GM18519 (cell line): ENCODE measurements at regions not wholly inside any gene's neighbourhood (a gene's known extent, or its start where the extent isn't known, plus 50 kb on each side); places are given as distances from the start of the nearest gene placed in this dataset.
"Not testable (repeated sequence)": the region's sequence is repeated elsewhere in the genome, so short reads cannot be mapped to it uniquely, and the experiment has no call there.

Source experiments
- ATAC-seq: cut with Tn5 transposase; IDR thresholded peaks from one replicate; pipeline ENCODE4 v1.9.1; 2021; ENCODE audit warnings: mild to moderate bottlenecking, moderate library complexity; ENCODE audit not compliant: unreplicated experiment, low FRiP score

GRCh38 chr10:65341323-65341925 lies 1584.4 kb upstream of the LRRTM3 start:
- no peak for ATAC-seq

DNA sequence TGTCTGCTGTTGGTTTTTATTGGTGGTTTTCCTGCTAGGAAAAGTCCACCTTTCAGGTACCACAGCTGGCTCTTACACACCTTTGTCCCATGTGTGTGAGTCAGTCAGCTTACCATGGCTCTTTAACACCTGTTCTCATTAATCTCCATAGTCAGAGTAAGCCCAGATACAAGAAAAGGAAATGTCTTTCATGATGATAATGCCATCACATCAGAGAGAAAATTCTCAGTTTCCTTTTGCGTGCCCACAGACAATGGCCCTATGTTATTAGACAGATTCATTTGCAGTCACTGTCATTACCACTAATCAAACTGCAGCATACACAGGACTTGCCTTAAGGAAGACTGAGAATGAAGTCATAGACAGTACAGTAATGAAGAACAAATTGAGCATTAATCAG lies 1583.6 kb upstream of the LRRTM3 start:
- ATAC-seq, result no peak

- ATAC-seq, result no peak
These were observed 1579.4 kb upstream of the LRRTM3 start for GRCh38 chr10:65346466-65346865.

GRCh38 chr10:65348637-65349036 lies 1577.2 kb upstream of the LRRTM3 start:
- no peak for ATAC-seq

DNA sequence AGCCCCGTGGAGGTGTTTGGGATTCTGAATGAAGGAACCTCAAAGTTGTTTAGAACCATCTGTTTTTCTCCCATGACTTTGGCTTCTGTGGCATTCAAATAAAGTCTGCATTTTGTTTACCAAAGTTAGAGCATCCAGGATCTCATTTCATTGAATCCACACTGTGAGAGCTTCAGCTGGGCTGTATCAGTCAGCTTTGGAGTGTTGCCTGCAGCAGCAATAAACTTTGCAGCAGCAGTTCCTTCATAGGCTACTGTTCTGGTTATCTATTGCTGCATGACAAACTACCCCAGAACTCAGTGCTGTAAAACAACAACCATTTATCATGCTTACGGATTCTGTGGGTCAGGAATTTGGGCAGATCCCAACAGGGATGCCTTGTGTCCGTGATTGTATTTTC lies 1575.2 kb upstream of the LRRTM3 start:
- ATAC-seq, result no peak

GRCh38 chr10:65355141-65355680 lies 1570.6 kb upstream of the LRRTM3 start:
- no peak for ATAC-seq

GRCh38 chr10:65358565-65358964 lies 1567.3 kb upstream of the LRRTM3 start:
- ATAC-seq, result no peak

- ATAC-seq, result no peak
These were observed 1565.3 kb upstream of the LRRTM3 start for GRCh38 chr10:65360497-65360896.

- no peak for ATAC-seq
These were observed 1560.0 kb upstream of the LRRTM3 start for GRCh38 chr10:65365878-65366277.

GRCh38 chr10:65367706-65368105 lies 1558.1 kb upstream of the LRRTM3 start:
- no peak for ATAC-seq

- ATAC-seq, result no peak
These were observed 1550.3 kb upstream of the LRRTM3 start for GRCh38 chr10:65375528-65375927.

GRCh38 chr10:65377687-65378086 lies 1548.1 kb upstream of the LRRTM3 start:
- no peak for ATAC-seq

DNA sequence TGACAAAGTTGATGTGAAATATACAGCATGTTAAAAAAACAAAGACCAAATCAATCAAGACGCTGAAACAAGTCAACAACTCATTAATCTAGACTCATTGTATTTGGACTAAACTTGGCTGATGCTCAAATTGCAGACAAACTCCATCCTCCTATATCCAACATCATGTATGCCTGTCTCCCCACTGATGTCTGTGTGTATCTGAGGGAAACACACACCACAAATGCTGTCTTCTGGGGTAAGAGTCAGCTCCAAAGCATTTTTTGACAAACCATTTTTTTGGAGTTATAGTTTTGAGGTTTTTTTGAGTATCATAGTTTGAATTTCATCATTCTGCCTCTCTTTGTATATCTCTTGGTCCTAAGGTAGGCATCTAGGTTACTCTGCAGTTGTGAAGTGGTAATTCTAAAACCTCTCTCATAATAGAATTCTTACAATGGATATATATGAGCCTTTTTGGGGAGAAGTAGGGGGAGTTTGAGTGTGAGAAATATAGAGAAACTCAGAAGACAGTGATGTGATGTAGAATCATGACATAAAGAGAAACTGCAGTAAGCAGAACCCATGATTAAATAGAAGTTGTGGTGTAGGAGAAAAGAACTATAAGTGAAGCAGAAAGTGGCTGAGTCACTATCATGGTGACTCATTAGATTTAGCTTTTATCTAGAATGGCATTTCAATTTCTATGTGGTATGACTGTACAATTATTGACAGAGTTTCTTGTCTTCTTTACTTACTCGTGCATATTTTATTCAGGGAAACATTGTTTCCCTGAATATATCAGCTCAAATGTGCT lies 1531.1 kb upstream of the LRRTM3 start:
- no peak for ATAC-seq

GRCh38 chr10:65395631-65396030 lies 1530.2 kb upstream of the LRRTM3 start:
- no peak for ATAC-seq

- ATAC-seq, result no peak
These were observed 1528.8 kb upstream of the LRRTM3 start for GRCh38 chr10:65396997-65397396.

- no peak for ATAC-seq
These were observed 1517.4 kb upstream of the LRRTM3 start for GRCh38 chr10:65408401-65408800.

GRCh38 chr10:65413001-65413400 lies 1512.8 kb upstream of the LRRTM3 start:
- ATAC-seq, result no peak

GRCh38 chr10:65415318-65415717 lies 1510.5 kb upstream of the LRRTM3 start:
- ATAC-seq, result no peak

DNA sequence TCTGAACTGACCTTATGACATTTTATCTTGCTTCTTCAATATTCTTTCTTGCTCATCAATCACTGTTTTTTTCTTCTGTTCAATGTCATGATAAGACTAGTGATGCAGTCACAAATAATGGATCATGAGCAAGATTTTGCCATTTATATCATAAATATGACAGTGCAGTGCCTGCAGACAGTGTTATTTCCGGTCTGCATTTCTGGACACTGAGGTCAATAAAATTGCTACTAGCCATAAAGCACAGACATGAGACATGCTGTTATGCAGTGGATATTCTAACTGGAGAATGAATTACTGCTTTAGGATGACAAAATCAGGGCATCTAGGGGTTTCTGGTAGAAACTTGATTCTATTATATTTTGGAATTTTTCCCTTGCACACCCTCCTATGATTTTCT lies 1509.7 kb upstream of the LRRTM3 start:
- no peak for ATAC-seq

GRCh38 chr10:65419629-65420028 lies 1506.2 kb upstream of the LRRTM3 start:
- ATAC-seq, result no peak

DNA sequence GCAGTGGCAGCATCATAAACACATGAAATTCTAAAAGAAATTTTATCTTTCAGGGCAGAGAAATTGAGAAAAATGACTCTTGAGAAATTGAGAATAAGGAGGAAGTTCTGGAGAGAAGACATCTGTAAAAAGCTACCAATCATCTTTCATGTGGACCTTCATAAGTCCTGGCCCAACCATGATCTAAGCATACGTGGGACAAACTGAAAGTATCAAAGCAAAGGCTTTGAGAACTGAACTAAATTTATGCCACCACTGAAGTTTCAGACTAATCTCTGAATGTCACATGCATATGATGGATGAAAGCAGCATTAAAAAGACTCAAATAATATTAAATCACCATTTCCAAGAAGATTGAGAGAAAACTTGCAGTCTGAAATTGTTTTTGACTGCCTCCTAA lies 1502.8 kb upstream of the LRRTM3 start:
- no peak for ATAC-seq

- ATAC-seq, result not testable (repeated sequence)
These were observed 1496.5 kb upstream of the LRRTM3 start for GRCh38 chr10:65429381-65429780.
